NB4 (cell line): ENCODE measurements at regions not wholly inside any gene's neighbourhood (a gene's known extent, or its start where the extent isn't known, plus 50 kb on each side); places are given as distances from the start of the nearest gene placed in this dataset.

ENCODE experiments used
- CTCF ChIP-seq: IDR thresholded peaks from one replicate; pipeline ENCODE4 v1.5.1; 2012; ENCODE audit warnings: low read depth, low read length
- MAX ChIP-seq: IDR thresholded peaks from 2 replicates; pipeline ENCODE4 v1.6.1; 2011; ENCODE audit warnings: low read depth, low read length
- MYC ChIP-seq: IDR thresholded peaks from 2 replicates; pipeline ENCODE4 v1.6.1; 2011; ENCODE audit warnings: low read depth, low read length
- POLR2A ChIP-seq: IDR thresholded peaks from 2 replicates; pipeline ENCODE4 v1.6.1; 2011; ENCODE audit warnings: mild to moderate bottlenecking; ENCODE audit not compliant: insufficient read length; ENCODE audit errors: extremely low read depth

- no peak for TF ChIP-seq CTCF
- TF ChIP-seq MYC: no peak
- no peak for TF ChIP-seq POLR2A
- TF ChIP-seq MAX: no peak
Observed at GRCh38 chr7:142314281-142314680, 56.4 kb upstream of the PRSS58 start.
